ENCODE measurements at regions not wholly inside any gene's neighbourhood (a gene's known extent, or its start where the extent isn't known, plus 50 kb on each side); places are given as distances from the start of the nearest gene placed in this dataset.
A peak's percentile ranks its signal among the peaks of the same experiment; 100 is the strongest.

DNA sequence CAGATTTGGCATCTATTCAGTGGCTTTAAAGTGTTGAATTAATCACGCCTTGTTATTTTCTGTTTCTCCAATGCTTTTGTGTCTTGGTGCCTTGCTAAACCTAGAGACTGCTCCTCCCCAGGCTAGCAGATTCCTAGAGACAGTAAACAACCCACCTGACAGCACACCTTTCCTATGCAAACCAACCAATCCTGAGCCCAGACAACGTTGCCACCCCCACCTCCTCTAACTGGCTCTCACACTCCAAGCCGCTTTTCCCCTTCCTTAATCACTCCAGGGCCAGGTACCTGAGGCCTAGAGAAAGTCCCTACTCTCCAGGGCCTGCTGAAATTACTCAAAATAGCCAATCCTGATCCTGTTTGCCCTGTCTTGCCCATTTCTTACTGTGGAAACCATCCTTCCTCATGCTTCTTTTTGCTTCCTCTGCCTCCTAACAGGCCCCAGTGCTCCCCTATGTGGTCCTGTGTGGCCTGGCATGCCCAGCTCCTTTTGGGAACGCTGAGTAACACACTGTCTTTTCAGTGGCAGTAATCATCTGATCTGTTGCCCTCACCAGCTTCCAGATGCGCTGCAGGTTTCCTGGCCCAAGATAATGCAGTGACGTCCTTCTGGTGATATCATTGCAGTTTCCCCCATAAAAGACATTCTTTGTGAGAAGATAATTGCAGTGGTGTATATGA is 53.4 kb downstream of the GAS1 start:
- CTCF ChIA-PET: interaction anchor here (1.0 kb wide), 1 partner anchor 379 kb away, joined by 3 read pairs; no protein-coding TSS in a partner anchor
- H3K4me1 ChIP-seq (ENCODE audit: control insufficient read depth in 1 of 2, insufficient read depth in 2 of 2, low read depth in 1 of 2, low read length in 1 of 2): no peaks in the 10 kb centered on the region; a peak in 1 of 4 replicates
- H2AFZ ChIP-seq (ENCODE audit: low read depth): no peak overlapping the region

GRCh38 chr9:86892576-86892975 is 54.7 kb downstream of the GAS1 start:
- TF ChIP-seq, protein P1, sequence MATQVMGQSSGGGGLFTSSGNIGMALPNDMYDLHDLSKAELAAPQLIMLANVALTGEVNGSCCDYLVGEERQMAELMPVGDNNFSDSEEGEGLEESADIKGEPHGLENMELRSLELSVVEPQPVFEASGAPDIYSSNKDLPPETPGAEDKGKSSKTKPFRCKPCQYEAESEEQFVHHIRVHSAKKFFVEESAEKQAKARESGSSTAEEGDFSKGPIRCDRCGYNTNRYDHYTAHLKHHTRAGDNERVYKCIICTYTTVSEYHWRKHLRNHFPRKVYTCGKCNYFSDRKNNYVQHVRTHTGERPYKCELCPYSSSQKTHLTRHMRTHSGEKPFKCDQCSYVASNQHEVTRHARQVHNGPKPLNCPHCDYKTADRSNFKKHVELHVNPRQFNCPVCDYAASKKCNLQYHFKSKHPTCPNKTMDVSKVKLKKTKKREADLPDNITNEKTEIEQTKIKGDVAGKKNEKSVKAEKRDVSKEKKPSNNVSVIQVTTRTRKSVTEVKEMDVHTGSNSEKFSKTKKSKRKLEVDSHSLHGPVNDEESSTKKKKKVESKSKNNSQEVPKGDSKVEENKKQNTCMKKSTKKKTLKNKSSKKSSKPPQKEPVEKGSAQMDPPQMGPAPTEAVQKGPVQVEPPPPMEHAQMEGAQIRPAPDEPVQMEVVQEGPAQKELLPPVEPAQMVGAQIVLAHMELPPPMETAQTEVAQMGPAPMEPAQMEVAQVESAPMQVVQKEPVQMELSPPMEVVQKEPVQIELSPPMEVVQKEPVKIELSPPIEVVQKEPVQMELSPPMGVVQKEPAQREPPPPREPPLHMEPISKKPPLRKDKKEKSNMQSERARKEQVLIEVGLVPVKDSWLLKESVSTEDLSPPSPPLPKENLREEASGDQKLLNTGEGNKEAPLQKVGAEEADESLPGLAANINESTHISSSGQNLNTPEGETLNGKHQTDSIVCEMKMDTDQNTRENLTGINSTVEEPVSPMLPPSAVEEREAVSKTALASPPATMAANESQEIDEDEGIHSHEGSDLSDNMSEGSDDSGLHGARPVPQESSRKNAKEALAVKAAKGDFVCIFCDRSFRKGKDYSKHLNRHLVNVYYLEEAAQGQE (IDR thresholded peaks at IDR 0.05; ENCODE audit: low read depth, low read length): no peak
- TF ChIP-seq NRF1 (IDR thresholded peaks at IDR 0.05; ENCODE audit: low read depth, low read length): no peak
- TF ChIP-seq FOSL2 (IDR thresholded peaks at IDR 0.05; ENCODE audit: borderline replicate concordance, low read depth): no peak
- TF ChIP-seq RAD21 (IDR thresholded peaks at IDR 0.05; ENCODE audit: low read length): no peak
- TF ChIP-seq FOXJ3 (CRISPR knock-in tag; IDR thresholded peaks at IDR 0.05): no peak
- TF ChIP-seq YY1 (IDR thresholded peaks at IDR 0.05; ENCODE audit: low read depth): no peak
- TF ChIP-seq FOXM1 (IDR thresholded peaks at IDR 0.05; ENCODE audit: low read depth): no peak
- no peak for TF ChIP-seq TEAD4 (IDR thresholded peaks at IDR 0.05; ENCODE audit: borderline replicate concordance, insufficient read depth)
- no peak for TF ChIP-seq CTCF (IDR thresholded peaks at IDR 0.05)
- no peak for TF ChIP-seq TCF12 (IDR thresholded peaks at IDR 0.05)
- no peak for TF ChIP-seq JUND (IDR thresholded peaks at IDR 0.05)
- no peaks in the 10 kb centered on the region for H3K27me3 ChIP-seq (ENCODE audit: insufficient read depth)
- no peak overlapping the region for H3K4me2 ChIP-seq
- H3K79me2 ChIP-seq (ENCODE audit: insufficient read depth): no peaks in the 10 kb centered on the region
- no peak for DNase-seq
- ChIA-PET CTCF (no interaction called here), POLR2A (no interaction called here)
- H3K9ac ChIP-seq: no peak overlapping the region
- no peak overlapping the region for H3K27ac ChIP-seq (ENCODE audit: low read depth in 2 of 2, low read length in 1 of 2)
- WGBS (ENCODE audit: low lambda C conversion rate): 76% methylated on average over 3 of the region's 3 CpGs
- H3K4me3 ChIP-seq (ENCODE audit: low read depth in 2 of 2, low read length in 1 of 2): no peak overlapping the region
- H4K20me1 ChIP-seq (ENCODE audit: insufficient read depth): no peaks in the 10 kb centered on the region
- no peak overlapping the region for H2AFZ ChIP-seq (ENCODE audit: low read depth)
- H3F3A ChIP-seq (replicated peaks; ENCODE audit: insufficient read depth): no peaks in the 10 kb centered on the region
- H3K36me3 ChIP-seq (replicated peaks in 1 of 2; ENCODE audit: control insufficient read depth in 1 of 2, insufficient read depth in 2 of 2, low read length in 1 of 2): no peaks in the 10 kb centered on the region
- no peaks in the 10 kb centered on the region for H3K9me3 ChIP-seq
- no peaks in the 10 kb centered on the region; a peak in 1 of 4 replicates for H3K4me1 ChIP-seq (ENCODE audit: control insufficient read depth in 1 of 2, insufficient read depth in 2 of 2, low read depth in 1 of 2, low read length in 1 of 2)
- no peaks in the 10 kb centered on the region for H3K9me2 ChIP-seq

More for the DNA sequence above, 53.4 kb downstream of the GAS1 start:
- no peaks in the 10 kb centered on the region for H3K36me3 ChIP-seq (replicated peaks in 1 of 2; ENCODE audit: control insufficient read depth in 1 of 2, insufficient read depth in 2 of 2, low read length in 1 of 2)
- DNase-seq: no peak
- no peaks in the 10 kb centered on the region for H3K9me3 ChIP-seq
- no peak overlapping the region for H3K4me2 ChIP-seq
- no peaks in the 10 kb centered on the region for H3K9me2 ChIP-seq
- POLR2A ChIA-PET: no interaction called here
- H3K79me2 ChIP-seq (ENCODE audit: insufficient read depth): no peaks in the 10 kb centered on the region
- no peak overlapping the region for H3K27ac ChIP-seq (ENCODE audit: low read depth in 2 of 2, low read length in 1 of 2)
- TF ChIP-seq RAD21 (IDR thresholded peaks at IDR 0.05; ENCODE audit: low read length): peak; percentile 12; the same call in 1 of the 2 replicates
- TF ChIP-seq GABPA (IDR thresholded peaks at IDR 0.05; ENCODE audit: low read depth): no peak
- TF ChIP-seq GATA2 (CRISPR knock-in tag; IDR thresholded peaks at IDR 0.05): 0 out of 2 replicates have a peak, but pooled peaks have one; percentile 7
- no peak for TF ChIP-seq NRF1 (IDR thresholded peaks at IDR 0.05; ENCODE audit: low read depth, low read length)
- H4K20me1 ChIP-seq (ENCODE audit: insufficient read depth): no peaks in the 10 kb centered on the region
- H3F3A ChIP-seq (replicated peaks; ENCODE audit: insufficient read depth): no peaks in the 10 kb centered on the region
- no peak overlapping the region for H3K9ac ChIP-seq
- no peaks in the 10 kb centered on the region for H3K27me3 ChIP-seq (ENCODE audit: insufficient read depth)
- H3K4me3 ChIP-seq (ENCODE audit: low read depth in 2 of 2, low read length in 1 of 2): no peak overlapping the region
- 73% methylated on average over 6 of the region's 6 CpGs for WGBS (ENCODE audit: low lambda C conversion rate)

Measured in SK-N-SH (cell line).